Activated naive CD4-positive, alpha-beta T cell treated with anti-CD3 and anti-CD28 coated beads for 36 hours (primary cell): ENCODE measurements at regions not wholly inside any gene's neighbourhood (a gene's known extent, or its start where the extent isn't known, plus 50 kb on each side); places are given as distances from the start of the nearest gene placed in this dataset.

Source experiments
- CTCF ChIA-PET: fragments of 350-600 bp; sonication (Branson Sonifier 250); formaldehyde crosslinking; loops from one replicate; lab custom pipeline; 2021; ENCODE audit warnings: antibody characterized with exemption; lab: Charles Lee
- DNase-seq: peaks from one replicate; pipeline ENCODE4 v3.0.0-alpha.2; 2020
- H3K27ac Mint-ChIP-seq: one replicate; pipeline ENCODE4 v1.8.0; 2021; ENCODE audit warnings: mild to moderate bottlenecking, mixed read lengths
- H3K27me3 Mint-ChIP-seq: one replicate; pipeline ENCODE4 v1.8.0; 2021; ENCODE audit warnings: low read depth, mixed read lengths
- H3K36me3 Mint-ChIP-seq: one replicate; pipeline ENCODE4 v1.8.0; 2021; ENCODE audit warnings: low read depth, mixed read lengths
- H3K4me1 Mint-ChIP-seq: one replicate; pipeline ENCODE4 v1.8.0; 2021; ENCODE audit warnings: low read depth, mixed read lengths
- H3K4me3 Mint-ChIP-seq: one replicate; pipeline ENCODE4 v1.8.0; 2021; ENCODE audit warnings: mild to moderate bottlenecking, moderate library complexity, mixed read lengths
- H3K9me3 Mint-ChIP-seq: one replicate; pipeline ENCODE4 v1.8.0; 2021; ENCODE audit warnings: mixed read lengths
- intact Hi-C: fragments of 100-400 bp; cut with micrococcal nuclease; formaldehyde crosslinking; loops from one replicate; pipeline ENCODE4 v1.15.1; 2023

DNA sequence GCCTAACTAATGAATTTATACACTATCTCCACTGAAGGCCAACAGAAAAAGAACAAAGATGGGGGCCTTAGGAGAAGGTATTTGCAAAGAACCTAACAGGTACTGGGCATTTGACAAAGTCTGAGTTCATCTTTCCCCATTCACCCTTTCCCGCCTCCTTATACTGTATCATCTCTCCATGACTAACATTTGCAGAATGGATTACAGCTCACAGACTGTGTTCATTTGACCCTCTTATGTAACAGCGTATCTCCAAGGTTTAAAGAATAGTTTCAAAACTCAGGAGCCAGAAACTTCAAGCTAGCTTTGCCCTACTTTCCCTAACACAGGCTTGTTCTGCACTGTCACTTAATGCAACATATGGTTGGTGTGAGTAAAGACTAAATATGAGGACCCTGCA is 238.7 kb upstream of the CELF2 start:
- H3K36me3 Mint-ChIP-seq = no peaks in the 10 kb centered on the region
- H3K27me3 Mint-ChIP-seq = peaks cover 12% of the 10 kb centered on the region
- CTCF ChIA-PET = interaction anchor here (0.7 kb wide), 1 partner anchor 1535 kb away, joined by 3 read pairs; no protein-coding TSS in a partner anchor
- no peak for DNase-seq
- no peaks in the 10 kb centered on the region for H3K4me1 Mint-ChIP-seq
- H3K27ac Mint-ChIP-seq = no peak overlapping the region
- H3K4me3 Mint-ChIP-seq = no peak overlapping the region
- no peaks in the 10 kb centered on the region for H3K9me3 Mint-ChIP-seq
- intact Hi-C loops = no loop called here

DNA sequence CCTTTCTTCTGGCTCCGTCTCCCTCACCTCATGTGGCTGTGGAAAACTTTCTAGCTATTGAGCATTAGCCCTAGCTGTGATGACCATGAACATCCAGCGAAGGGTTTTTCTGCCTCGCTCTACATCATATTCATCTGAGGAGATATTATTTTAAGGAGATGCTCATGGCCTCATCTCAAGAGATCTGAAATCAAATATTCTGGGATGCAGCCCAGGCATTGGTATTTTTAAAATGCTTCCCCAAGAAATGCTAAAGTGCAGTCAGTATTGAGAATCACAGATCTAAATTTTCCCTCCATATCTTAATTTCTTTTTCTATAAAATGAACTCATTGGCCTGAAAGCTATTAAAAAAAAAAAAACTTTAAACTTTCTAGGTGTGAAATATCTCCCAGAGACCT is 238.2 kb upstream of the CELF2 start:
- intact Hi-C loops = no loop called here
- Mint-ChIP-seq H3K4me3 (no peak overlapping the region), H3K36me3 (no peaks in the 10 kb centered on the region), H3K9me3 (no peaks in the 10 kb centered on the region), H3K27ac (no peak overlapping the region), H3K4me1 (no peaks in the 10 kb centered on the region), H3K27me3 (peaks cover 15% of the 10 kb centered on the region)
- DNase-seq = no peak
- CTCF ChIA-PET = interaction anchor here (0.7 kb wide), 1 partner anchor 1536 kb away, joined by 3 read pairs; no protein-coding TSS in a partner anchor

DNA sequence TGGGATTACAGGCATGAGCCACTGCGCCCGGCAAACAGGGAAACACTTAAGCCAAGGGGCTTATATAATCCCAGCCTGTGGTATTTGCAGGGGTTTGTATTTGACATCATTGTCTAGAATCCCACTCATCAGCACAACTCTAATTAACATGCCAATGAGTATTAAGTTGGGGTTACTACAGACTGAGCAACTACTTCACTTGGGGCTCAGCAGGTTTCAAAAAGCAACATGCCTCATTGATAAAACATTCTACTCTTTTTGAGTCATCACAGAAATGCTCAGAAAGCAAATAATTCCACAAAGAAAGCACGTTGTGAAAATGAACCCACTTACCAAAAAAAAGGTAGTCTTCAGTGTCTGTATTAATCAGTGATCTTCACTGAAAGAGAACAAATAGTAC is 236.9 kb upstream of the CELF2 start:
- Mint-ChIP-seq H3K4me3 (no peak overlapping the region), H3K36me3 (no peaks in the 10 kb centered on the region), H3K4me1 (no peaks in the 10 kb centered on the region), H3K27me3 (peaks cover 16% of the 10 kb centered on the region), H3K27ac (no peak overlapping the region), H3K9me3 (no peaks in the 10 kb centered on the region)
- no peak for DNase-seq
- intact Hi-C loops = no loop called here
- CTCF ChIA-PET = no interaction called here

DNA sequence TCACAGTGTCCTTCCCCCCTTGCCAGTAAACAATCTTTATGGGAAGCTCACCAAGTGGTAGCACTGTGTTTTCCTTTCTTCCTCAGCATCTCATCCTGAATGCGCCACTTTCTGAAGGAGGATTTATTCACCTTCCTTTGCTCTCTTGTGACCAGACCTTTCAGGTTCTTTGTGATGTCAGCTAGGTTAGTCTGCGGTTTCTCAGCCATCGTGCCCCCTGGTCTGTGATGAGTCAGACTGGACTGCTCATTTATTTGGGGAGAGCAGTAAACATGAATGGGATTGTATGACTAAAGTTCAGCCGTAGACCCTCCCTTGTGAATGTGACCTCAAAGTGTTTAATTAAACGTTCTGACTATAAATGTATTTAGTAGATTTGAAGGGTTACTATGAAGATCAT is 235.1 kb upstream of the CELF2 start:
- Mint-ChIP-seq H3K4me1 (peaks cover 4% of the 10 kb centered on the region), H3K4me3 (no peak overlapping the region), H3K27ac (no peak overlapping the region), H3K9me3 (no peaks in the 10 kb centered on the region), H3K27me3 (peaks cover 16% of the 10 kb centered on the region), H3K36me3 (no peaks in the 10 kb centered on the region)
- CTCF ChIA-PET = no interaction called here
- intact Hi-C loops = no loop called here
- DNase-seq = no peak

DNA sequence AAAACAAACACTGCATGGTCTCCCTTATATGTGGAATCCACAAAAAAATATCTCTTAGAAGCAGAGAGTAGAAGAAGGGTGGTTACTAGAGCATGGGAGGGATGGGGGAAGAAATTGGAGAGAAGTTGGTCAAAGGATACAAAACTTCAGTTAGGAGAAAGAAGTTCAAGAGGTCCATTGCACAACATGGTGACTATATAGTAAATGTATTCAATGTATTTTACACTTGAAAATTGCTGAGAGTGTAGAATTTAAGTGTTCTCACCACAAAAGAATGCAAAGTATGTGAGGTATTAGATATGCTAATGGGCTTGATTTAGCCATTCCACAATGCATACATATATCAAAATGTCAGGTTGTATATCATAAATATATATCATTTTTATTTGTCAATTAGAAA is 232.0 kb upstream of the CELF2 start:
- Mint-ChIP-seq H3K4me3 (no peak overlapping the region), H3K36me3 (no peaks in the 10 kb centered on the region), H3K9me3 (no peaks in the 10 kb centered on the region), H3K27me3 (peaks cover 13% of the 10 kb centered on the region), H3K27ac (no peak overlapping the region), H3K4me1 (peaks cover 4% of the 10 kb centered on the region)
- DNase-seq = no peak
- intact Hi-C loops = no loop called here
- CTCF ChIA-PET = interaction anchor here (0.7 kb wide), 1 partner anchor 65 kb away, joined by 3 read pairs; no protein-coding TSS in a partner anchor

GRCh38 chr10:10786109-10787090 is 231.3 kb upstream of the CELF2 start:
- H3K27me3 Mint-ChIP-seq = peaks cover 13% of the 10 kb centered on the region
- peaks cover 4% of the 10 kb centered on the region for H3K4me1 Mint-ChIP-seq
- H3K4me3 Mint-ChIP-seq = no peak overlapping the region
- intact Hi-C loops = no loop called here
- H3K27ac Mint-ChIP-seq = no peak overlapping the region
- no peaks in the 10 kb centered on the region for H3K9me3 Mint-ChIP-seq
- H3K36me3 Mint-ChIP-seq = no peaks in the 10 kb centered on the region
- DNase-seq = no peak
- CTCF ChIA-PET = no interaction called here

GRCh38 chr10:10787586-10787985 is 230.1 kb upstream of the CELF2 start:
- intact Hi-C loops = no loop called here
- no peak overlapping the region for H3K4me3 Mint-ChIP-seq
- CTCF ChIA-PET = no interaction called here
- peaks cover 14% of the 10 kb centered on the region for H3K27me3 Mint-ChIP-seq
- H3K27ac Mint-ChIP-seq = no peak overlapping the region
- no peaks in the 10 kb centered on the region for H3K36me3 Mint-ChIP-seq
- no peak for DNase-seq
- no peaks in the 10 kb centered on the region for H3K9me3 Mint-ChIP-seq
- peaks cover 4% of the 10 kb centered on the region for H3K4me1 Mint-ChIP-seq

DNA sequence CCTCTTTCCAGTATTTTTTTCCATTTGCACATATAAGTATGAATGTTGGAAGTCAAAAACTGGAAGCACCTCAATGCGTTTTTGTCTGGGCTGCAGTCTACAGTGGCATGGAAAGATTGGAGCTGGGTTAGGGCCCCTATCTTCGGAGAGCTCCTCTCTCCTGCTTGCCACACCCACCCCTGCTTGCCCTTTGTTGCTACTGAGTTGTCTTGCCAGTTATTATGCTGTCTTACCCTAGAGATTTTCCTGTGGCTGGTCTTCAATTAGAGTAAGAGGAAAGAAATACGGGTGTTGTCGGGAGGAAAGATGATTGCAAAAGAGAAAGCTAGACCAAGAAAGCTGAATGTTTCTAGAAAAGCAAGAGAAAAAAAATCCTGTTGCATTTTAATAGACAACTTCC is 228.9 kb upstream of the CELF2 start:
- Mint-ChIP-seq H3K36me3 (no peaks in the 10 kb centered on the region), H3K4me1 (peaks cover 4% of the 10 kb centered on the region), H3K27me3 (peaks cover 8% of the 10 kb centered on the region), H3K27ac (no peak overlapping the region), H3K4me3 (no peak overlapping the region), H3K9me3 (no peaks in the 10 kb centered on the region)
- DNase-seq = no peak
- CTCF ChIA-PET = no interaction called here
- intact Hi-C loops = no loop called here

DNA sequence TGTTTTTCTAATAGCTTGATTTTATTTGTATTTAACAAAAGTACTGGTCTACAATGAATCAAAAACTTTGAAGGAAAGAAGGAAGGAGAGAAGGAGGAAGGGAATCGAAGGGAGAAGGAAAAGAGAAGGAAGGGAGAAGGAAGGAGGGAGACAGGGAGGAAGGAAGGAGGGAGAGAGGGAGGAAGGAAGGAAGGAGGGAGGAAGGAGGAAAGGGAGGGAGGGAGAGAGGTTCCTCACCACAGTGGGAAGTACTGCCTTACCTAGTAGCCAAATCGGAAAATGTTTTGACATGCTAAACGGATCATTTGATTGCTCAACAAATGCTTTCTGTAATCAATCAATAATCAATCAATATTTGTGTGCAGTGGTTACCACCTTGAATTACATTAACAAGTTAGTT is 225.8 kb upstream of the CELF2 start:
- intact Hi-C loops = no loop called here
- Mint-ChIP-seq H3K4me1 (no peaks in the 10 kb centered on the region), H3K36me3 (no peaks in the 10 kb centered on the region), H3K9me3 (no peaks in the 10 kb centered on the region), H3K27me3 (peaks cover 14% of the 10 kb centered on the region), H3K27ac (no peak overlapping the region), H3K4me3 (no peak overlapping the region)
- no peak for DNase-seq
- CTCF ChIA-PET = no interaction called here

- Mint-ChIP-seq H3K36me3 (no peaks in the 10 kb centered on the region), H3K27ac (no peak overlapping the region), H3K4me3 (no peak overlapping the region), H3K9me3 (no peaks in the 10 kb centered on the region), H3K27me3 (peaks cover 14% of the 10 kb centered on the region), H3K4me1 (no peaks in the 10 kb centered on the region)
- no peak for DNase-seq
- intact Hi-C loops = no loop called here
- CTCF ChIA-PET = no interaction called here
These were observed 225.0 kb upstream of the CELF2 start for GRCh38 chr10:10792681-10793080.

DNA sequence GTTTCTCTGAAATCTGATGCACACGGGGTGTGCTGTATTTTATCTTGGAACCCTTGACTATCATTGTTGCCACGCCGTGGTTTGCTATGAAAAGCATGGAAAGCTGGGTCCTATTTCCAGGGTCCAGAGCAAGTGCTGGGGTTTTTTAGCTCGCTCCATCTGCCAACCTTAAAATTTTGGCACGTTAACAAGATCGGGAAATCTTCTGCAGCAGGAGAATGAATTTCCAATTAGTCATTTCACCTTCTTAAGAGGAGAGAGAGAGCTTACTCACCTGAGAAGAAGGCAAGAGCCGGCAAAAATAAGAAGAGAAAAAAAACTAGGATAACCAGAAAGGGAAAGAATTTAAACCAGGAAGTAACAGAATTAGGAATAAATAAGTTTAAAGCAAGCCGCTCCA is 223.6 kb upstream of the CELF2 start:
- no peak for DNase-seq
- Mint-ChIP-seq H3K27me3 (peaks cover 23% of the 10 kb centered on the region), H3K27ac (no peak overlapping the region), H3K4me3 (no peak overlapping the region), H3K4me1 (no peaks in the 10 kb centered on the region), H3K36me3 (no peaks in the 10 kb centered on the region), H3K9me3 (no peaks in the 10 kb centered on the region)
- intact Hi-C loops = no loop called here
- CTCF ChIA-PET = interaction anchor here (0.6 kb wide), 1 partner anchor 251 kb away, joined by 3 read pairs; no protein-coding TSS in a partner anchor

- DNase-seq = no peak
- peaks cover 23% of the 10 kb centered on the region for H3K27me3 Mint-ChIP-seq
- no peaks in the 10 kb centered on the region for H3K4me1 Mint-ChIP-seq
- no peaks in the 10 kb centered on the region for H3K9me3 Mint-ChIP-seq
- H3K36me3 Mint-ChIP-seq = no peaks in the 10 kb centered on the region
- intact Hi-C loops = no loop called here
- no peak overlapping the region for H3K4me3 Mint-ChIP-seq
- H3K27ac Mint-ChIP-seq = no peak overlapping the region
- CTCF ChIA-PET = no interaction called here
These were observed 222.9 kb upstream of the CELF2 start for GRCh38 chr10:10794791-10795191.
